T-cell (primary cell): ENCODE measurements at regions not wholly inside any gene's neighbourhood (a gene's known extent, or its start where the extent isn't known, plus 50 kb on each side); places are given as distances from the start of the nearest gene placed in this dataset.

ENCODE experiments used
- ATAC-seq, 4 experiments: fragments of 200-7000 bp in 3 of 4; fragments of 150-1000 bp in 1 of 4; cut with Tn5 transposase; replicated peaks in 1 of 4; 1 replicate in 3 of 4; 2 replicates in 1 of 4; pipeline ENCODE4 v1.10.0; 2021; ENCODE audit warnings: moderate library complexity in 3 of 4, mild to moderate bottlenecking in 2 of 4, moderate number of reproducible peaks in 1 of 4
- CTCF ChIA-PET, 2 donors: fragments of 300-600 bp; sonication (Branson Sonifier 250); formaldehyde crosslinking; loops; one replicate each; lab custom pipeline; 2022; ENCODE audit warnings: antibody characterized with exemption in 2 of 2; lab: Charles Lee
- POLR2A ChIA-PET, 2 donors: fragments of 300-600 bp; sonication (Branson Sonifier 250); formaldehyde crosslinking; loops; one replicate each; lab custom pipeline; 2022; ENCODE audit warnings: antibody characterized with exemption in 2 of 2; lab: Charles Lee
- DNase-seq, 35 experiments: peaks; one replicate each; pipeline versions ENCODE4 v3.0.0 to v3.0.0-alpha.2; 2013 to 2023
- H3K27ac ChIP-seq: one replicate; pipeline ENCODE4 v1.5.1; 2013; ENCODE audit warnings: low read length
- H3K27me3 ChIP-seq, 2 experiments: replicated peaks in 1 of 2; 1 replicate in 1 of 2; 2 replicates in 1 of 2; pipeline versions ENCODE4 v1.6.1 to v1.7.0; 2013; ENCODE audit warnings: low read length in 1 of 2, mixed read lengths in 1 of 2; ENCODE audit not compliant: control insufficient read depth in 2 of 2, insufficient read depth in 2 of 2; ENCODE audit errors: extremely low read depth in 1 of 2
- H3K36me3 ChIP-seq, 2 donors: 1 replicate in 1 of 2; 2 replicates in 1 of 2; pipeline versions ENCODE4 v1.6.1 to v1.7.0; 2013; ENCODE audit warnings: low read length in 1 of 2; ENCODE audit not compliant: control insufficient read depth in 2 of 2, insufficient read depth in 1 of 2; ENCODE audit errors: extremely low read depth in 1 of 2
- H3K4me1 ChIP-seq, 2 experiments: 1 replicate in 1 of 2; 2 replicates in 1 of 2; pipeline versions ENCODE4 v1.6.1 to v1.7.0; 2013; ENCODE audit warnings: low read length in 2 of 2, mixed read lengths in 1 of 2; ENCODE audit not compliant: insufficient read depth in 2 of 2, control insufficient read depth in 1 of 2; ENCODE audit errors: extremely low read depth in 1 of 2
- H3K4me3 ChIP-seq, 2 donors: 1 replicate in 1 of 2; 2 replicates in 1 of 2; pipeline versions ENCODE4 v1.5.1 to v1.7.0; 2013; ENCODE audit warnings: mild to moderate bottlenecking in 2 of 2, low read length in 1 of 2, moderate library complexity in 1 of 2; ENCODE audit not compliant: control insufficient read depth in 1 of 2; ENCODE audit errors: extremely low read depth in 1 of 2
- H3K9me3 ChIP-seq: 2 replicates; pipeline ENCODE4 v1.7.0; 2013
- H3K27ac Mint-ChIP-seq, 2 donors: one replicate each; pipeline ENCODE4 v1.8.0; 2020 to 2021; ENCODE audit warnings: mild to moderate bottlenecking in 2 of 2, mixed read lengths in 2 of 2
- H3K27me3 Mint-ChIP-seq, 2 donors: one replicate each; pipeline ENCODE4 v1.8.0; 2021 to 2022; ENCODE audit warnings: mixed read lengths in 2 of 2
- H3K36me3 Mint-ChIP-seq: one replicate; pipeline ENCODE4 v1.8.0; 2021; ENCODE audit warnings: mixed read lengths
- H3K4me1 Mint-ChIP-seq, 3 donors: one replicate each; pipeline ENCODE4 v1.8.0; 2020 to 2022; ENCODE audit warnings: mixed read lengths in 3 of 3, mild to moderate bottlenecking in 1 of 3
- H3K4me3 Mint-ChIP-seq, 3 donors: one replicate each; pipeline ENCODE4 v1.8.0; 2020 to 2022; ENCODE audit warnings: mild to moderate bottlenecking in 3 of 3, mixed read lengths in 3 of 3, moderate library complexity in 3 of 3
- H3K9me3 Mint-ChIP-seq, 3 donors: one replicate each; pipeline ENCODE4 v1.8.0; 2020 to 2022; ENCODE audit warnings: mixed read lengths in 3 of 3
- WGBS: methylation state at CpG from one replicate; pipeline ENCODE4 v1.1.5; 2013; ENCODE audit warnings: missing lambda C conversion rate; ENCODE audit not compliant: insufficient coverage; 5-methylcytosine and 5-hydroxymethylcytosine counted together

DNA sequence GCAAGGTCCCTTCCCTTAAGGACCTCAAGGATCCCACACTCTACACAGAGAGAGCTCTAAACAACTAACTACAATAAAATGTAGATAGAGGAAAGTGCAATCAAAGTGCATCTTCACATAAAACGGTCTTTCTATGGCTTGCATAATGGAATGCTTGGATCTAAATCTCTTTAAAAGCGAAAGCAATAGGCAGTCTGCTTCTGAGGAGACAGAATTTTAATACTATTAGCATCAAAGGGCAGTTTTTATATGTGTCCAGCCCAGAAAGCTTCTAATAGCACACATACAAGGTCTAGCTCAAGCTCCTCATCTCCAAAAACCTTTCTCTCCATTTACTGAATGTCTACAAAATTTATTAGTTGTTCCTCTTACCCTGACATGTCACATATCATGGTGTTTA, 101.5 kb upstream of the C1GALT1 start:
- CTCF ChIA-PET: interaction anchor here in 1 of 2 donors (0.7 kb wide), 1 partner anchor 455 kb away, joined by 3 read pairs; the partner anchor contains the start of gene COL28A1
- no CpG with 5 or more reads among the region's 2 CpGs for WGBS

DNA sequence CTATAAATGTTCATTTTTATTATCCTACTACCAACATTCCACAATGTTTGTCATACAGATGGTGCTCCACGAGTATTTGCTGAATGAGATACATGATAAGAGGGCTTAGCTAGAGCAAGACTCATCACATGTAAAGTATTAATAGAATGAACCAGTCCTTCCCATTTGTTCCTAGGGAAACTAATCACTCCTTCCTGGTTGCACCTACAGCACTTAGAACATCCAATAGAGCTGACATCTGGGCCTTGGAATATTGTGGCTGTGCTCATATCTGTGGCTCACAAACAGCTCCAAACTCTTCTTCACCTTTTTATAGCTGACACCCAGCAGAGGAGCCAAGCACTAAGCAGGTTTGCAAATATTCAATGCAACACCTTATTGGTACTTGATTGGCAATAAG, 91.9 kb upstream of the C1GALT1 start:
- Histone ChIP-seq H3K4me3 (no peak overlapping the region), H3K9me3 (no peaks in the 10 kb centered on the region), H3K36me3 (no peaks in the 10 kb centered on the region), H3K27me3 (peaks cover 0 to 12% of the 10 kb centered on the region in 2 experiments), H3K4me1 (no peaks in the 10 kb centered on the region), H3K27ac (no peak overlapping the region)
- Mint-ChIP-seq H3K27ac (no peak overlapping the region), H3K4me1 (no peaks in the 10 kb centered on the region), H3K36me3 (peaks cover 10% of the 10 kb centered on the region), H3K27me3 (peaks cover 29 to 37% of the 10 kb centered on the region in 2 donors), H3K4me3 (no peak overlapping the region), H3K9me3 (peaks cover 9 to 17% (median 9%) of the 10 kb centered on the region in 3 donors)
- WGBS: no CpG with 5 or more reads among the region's 1 CpG
- ATAC-seq (no peak), DNase-seq (no peak)
- ChIA-PET POLR2A (interaction anchor here in 1 of 2 donors (1.1 kb wide), 1 partner anchor 13 kb away, joined by 4 read pairs; no protein-coding TSS in a partner anchor), CTCF (interaction anchor here in 1 of 2 donors (1.0 kb wide), 1 partner anchor 13 kb away, joined by 3 read pairs; no protein-coding TSS in a partner anchor)

More for the DNA sequence above, 101.5 kb upstream of the C1GALT1 start:
- POLR2A ChIA-PET: no interaction called here
- Mint-ChIP-seq H3K4me3 (no peak overlapping the region), H3K4me1 (peaks cover 0 to 1% (median 0%) of the 10 kb centered on the region in 3 donors), H3K27me3 (peaks cover under 1 to 4% of the 10 kb centered on the region in 2 donors), H3K36me3 (no peaks in the 10 kb centered on the region), H3K27ac (no peak overlapping the region), H3K9me3 (no peaks in the 10 kb centered on the region)
- Histone ChIP-seq H3K27ac (no peak overlapping the region), H3K36me3 (no peaks in the 10 kb centered on the region), H3K4me3 (no peak overlapping the region), H3K27me3 (no peaks in the 10 kb centered on the region), H3K9me3 (no peaks in the 10 kb centered on the region), H3K4me1 (no peaks in the 10 kb centered on the region)
- DNase-seq (no peak), ATAC-seq (no peak)

DNA sequence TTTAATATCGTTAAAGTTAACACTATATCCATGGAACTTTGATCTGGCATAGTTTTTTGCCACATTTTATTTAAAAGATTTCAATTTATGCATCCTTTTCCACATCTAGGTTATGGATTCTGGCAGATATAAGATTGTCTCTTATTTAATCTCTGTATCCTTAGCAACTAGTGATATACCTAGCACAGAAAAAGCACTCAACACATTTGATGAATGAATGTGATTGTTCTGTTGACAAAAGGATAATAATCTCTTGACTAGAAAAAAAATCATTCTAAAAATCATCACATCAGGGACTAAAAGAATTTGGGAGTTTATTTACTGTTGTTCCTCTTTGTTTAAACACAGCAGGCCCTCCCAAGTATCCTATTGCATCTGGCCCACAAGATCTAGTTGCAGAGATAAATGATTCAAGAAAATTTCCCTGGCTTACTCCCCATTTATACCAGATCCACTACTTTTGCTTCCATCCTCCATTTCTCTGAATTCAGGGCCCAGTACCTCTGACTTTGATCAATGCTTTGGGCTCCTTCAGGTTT, 84.0 kb upstream of the C1GALT1 start:
- peaks cover 0 to 3% of the 10 kb centered on the region in 2 experiments for H3K27me3 ChIP-seq
- no peak overlapping the region for H3K4me3 ChIP-seq
- H3K9me3 ChIP-seq: no peaks in the 10 kb centered on the region
- Mint-ChIP-seq H3K4me1 (peaks cover 2 to 4% (median 3%) of the 10 kb centered on the region in 3 donors), H3K27me3 (no peaks in the 10 kb centered on the region), H3K36me3 (no peaks in the 10 kb centered on the region), H3K9me3 (no peaks in the 10 kb centered on the region), H3K27ac (no peak overlapping the region), H3K4me3 (no peak overlapping the region)
- ATAC-seq (no peak), DNase-seq (no peak)
- H3K36me3 ChIP-seq: no peaks in the 10 kb centered on the region
- H3K27ac ChIP-seq: no peak overlapping the region
- POLR2A ChIA-PET: interaction anchor here in 1 of 2 donors (0.6 kb wide), 1 partner anchor 358 kb away, joined by 3 read pairs; no protein-coding TSS in a partner anchor
- no peaks in the 10 kb centered on the region for H3K4me1 ChIP-seq
- CTCF ChIA-PET: interaction anchor here in 1 of 2 donors (2.3 kb wide), 1 partner anchor 443 kb away, joined by 8 read pairs; no protein-coding TSS in a partner anchor
- WGBS: no CpG with 5 or more reads among the region's 1 CpG

DNA sequence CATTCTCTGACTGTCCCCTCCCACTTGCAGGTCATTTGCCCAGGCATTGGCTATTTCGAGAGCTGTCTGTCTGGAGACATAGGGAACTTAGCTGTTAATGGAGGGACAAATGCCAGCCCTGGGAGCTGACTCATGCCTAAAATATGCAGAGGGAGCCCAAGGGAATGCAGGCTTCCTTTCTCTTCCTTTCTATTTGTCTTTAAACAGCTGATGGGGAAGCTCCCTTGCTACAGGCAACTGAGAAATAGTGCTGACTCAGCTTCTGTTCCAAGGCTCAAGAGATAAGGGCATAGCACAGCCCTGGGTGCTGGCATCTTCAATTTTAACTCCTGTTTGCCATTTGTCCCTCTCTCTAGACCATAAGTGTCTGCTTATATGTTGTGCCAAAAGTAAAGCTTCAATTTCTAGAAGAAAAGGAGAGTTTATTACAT, 82.7 kb upstream of the C1GALT1 start:
- Mint-ChIP-seq H3K9me3 (no peaks in the 10 kb centered on the region), H3K27ac (no peak overlapping the region), H3K27me3 (no peaks in the 10 kb centered on the region), H3K36me3 (no peaks in the 10 kb centered on the region), H3K4me1 (peaks cover 8 to 11% (median 9%) of the 10 kb centered on the region in 3 donors), H3K4me3 (no peak overlapping the region)
- ATAC-seq (no peak), DNase-seq (no peak)
- Histone ChIP-seq H3K4me1 (peaks cover 0 to 3% of the 10 kb centered on the region in 2 experiments), H3K36me3 (no peaks in the 10 kb centered on the region), H3K27ac (no peak overlapping the region), H3K4me3 (no peak overlapping the region), H3K9me3 (no peaks in the 10 kb centered on the region), H3K27me3 (peaks cover 0 to 3% of the 10 kb centered on the region in 2 experiments)
- POLR2A ChIA-PET: no interaction called here
- no CpG with 5 or more reads among the region's 1 CpG for WGBS
- CTCF ChIA-PET: interaction anchor here (0.7 to 2.3 kb wide), 7 partner anchors 9 to 451 kb away, joined by 3 to 8 read pairs (median 3); no protein-coding TSS in a partner anchor

DNA sequence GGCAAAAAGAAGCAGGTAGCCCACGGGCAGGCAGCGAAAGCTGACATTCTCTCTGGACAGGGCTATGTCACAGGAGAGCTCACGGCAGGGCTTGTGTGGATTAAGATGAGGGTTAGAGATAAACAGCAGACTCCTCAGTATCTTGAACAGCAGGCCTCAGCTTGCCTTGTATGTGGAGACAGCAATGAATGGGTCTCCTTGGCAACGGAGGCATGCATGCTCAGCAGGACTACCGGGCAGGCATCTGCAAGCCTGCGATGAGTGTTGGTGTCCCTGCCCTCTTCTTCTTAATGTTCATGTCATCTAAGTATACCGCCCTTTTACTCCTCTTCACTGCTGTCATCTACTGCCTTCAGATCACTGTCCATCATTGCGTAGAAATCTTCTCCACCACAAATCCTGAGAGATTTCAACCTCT, 81.9 kb upstream of the C1GALT1 start:
- ChIA-PET CTCF (interaction anchor here (1.0 to 2.3 kb wide), 2 partner anchors 441 to 450 kb away, joined by 4 to 8 read pairs; no protein-coding TSS in a partner anchor), POLR2A (no interaction called here)
- H3K36me3 Mint-ChIP-seq: no peaks in the 10 kb centered on the region
- H3K27ac Mint-ChIP-seq: no peak overlapping the region
- Histone ChIP-seq H3K27me3 (peaks cover 0 to 3% of the 10 kb centered on the region in 2 experiments), H3K27ac (no peak overlapping the region), H3K4me3 (no peak overlapping the region), H3K9me3 (no peaks in the 10 kb centered on the region), H3K4me1 (peaks cover under 1 to 8% of the 10 kb centered on the region in 2 experiments), H3K36me3 (no peaks in the 10 kb centered on the region)
- no peaks in the 10 kb centered on the region for H3K9me3 Mint-ChIP-seq
- ATAC-seq (no peak), DNase-seq (no peak)
- no peaks in the 10 kb centered on the region for H3K27me3 Mint-ChIP-seq
- no peak overlapping the region for H3K4me3 Mint-ChIP-seq
- H3K4me1 Mint-ChIP-seq: peaks cover 16 to 18% (median 18%) of the 10 kb centered on the region in 3 donors
- 95% methylated on average over 8 of the region's 8 CpGs for WGBS

DNA sequence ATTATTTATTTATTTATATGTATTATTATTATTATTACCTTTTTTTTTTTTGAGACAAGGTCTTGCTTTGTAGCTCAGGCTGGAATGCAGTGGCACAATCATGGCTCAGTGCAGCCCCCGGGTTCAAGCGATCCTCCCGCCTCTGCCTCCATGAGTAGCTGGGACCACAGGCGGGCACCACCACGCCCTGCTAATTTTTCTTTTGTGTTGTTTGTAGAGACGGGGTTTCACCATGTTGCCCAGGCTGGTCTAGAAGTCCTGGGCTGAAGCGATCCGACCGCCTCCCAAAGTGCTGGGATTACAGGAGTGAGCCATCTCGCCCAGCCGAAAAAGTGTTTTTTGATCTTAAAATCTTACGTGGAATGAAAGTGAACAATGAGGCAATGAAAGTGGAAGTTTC, 79.4 kb upstream of the C1GALT1 start:
- 93% methylated on average over 9 of the region's 12 CpGs for WGBS
- H3K9me3 Mint-ChIP-seq: no peaks in the 10 kb centered on the region

More for the DNA sequence above, 79.4 kb upstream of the C1GALT1 start:
- no peaks in the 10 kb centered on the region for H3K9me3 ChIP-seq
- no peak overlapping the region for H3K27ac Mint-ChIP-seq
- CTCF ChIA-PET: interaction anchor here (0.6 to 2.0 kb wide), 41 partner anchors 7 to 1193 kb away, joined by 3 to 33 read pairs (median 4); partner anchors contain the start of genes C1GALT1 (in 2 of the 2) and COL28A1 (in 1 of the 2)
- no peak for DNase-seq
- no peak overlapping the region for H3K4me3 Mint-ChIP-seq
- ATAC-seq: no peak
- H3K4me1 Mint-ChIP-seq: peaks cover 22 to 27% (median 25%) of the 10 kb centered on the region in 3 donors
- no peak overlapping the region for H3K27ac ChIP-seq
- H3K4me3 ChIP-seq: no peak overlapping the region
- POLR2A ChIA-PET: interaction anchor here (0.6 to 1.3 kb wide), 3 partner anchors 12 to 436 kb away, joined by 3 to 7 read pairs (median 4); partner anchors contain the start of gene C1GALT1 (in 1 of the 2)
- peaks cover 5 to 8% of the 10 kb centered on the region in 2 experiments for H3K4me1 ChIP-seq
- H3K27me3 ChIP-seq: peaks cover 0 to 3% of the 10 kb centered on the region in 2 experiments
- H3K36me3 ChIP-seq: no peaks in the 10 kb centered on the region
- H3K36me3 Mint-ChIP-seq: no peaks in the 10 kb centered on the region
- no peaks in the 10 kb centered on the region for H3K27me3 Mint-ChIP-seq
